T-helper 17 cell (primary cell): ENCODE measurements at regions not wholly inside any gene's neighbourhood (a gene's known extent, or its start where the extent isn't known, plus 50 kb on each side); places are given as distances from the start of the nearest gene placed in this dataset.
"Not testable (repeated sequence)": the region's sequence is repeated elsewhere in the genome, so short reads cannot be mapped to it uniquely, and the experiment has no call there.

Experiments
- ATAC-seq: fragments of 150-1000 bp; cut with Tn5 transposase; 2 replicates; pipeline ENCODE4 v1.10.0; 2021; ENCODE audit warnings: mild to moderate bottlenecking, moderate library complexity
- DNase-seq, 3 donors: peaks; one replicate each; pipeline versions ENCODE4 v3.0.0 to v3.0.0-alpha.2; 2020 to 2021
- H3K9me3 ChIP-seq: one replicate; pipeline ENCODE4 v1.7.0; 2013; ENCODE audit warnings: low read length, mild to moderate bottlenecking; ENCODE audit not compliant: control insufficient read depth, poor library complexity, severe bottlenecking
- H3K27ac Mint-ChIP-seq: one replicate; pipeline ENCODE4 v1.8.0; 2022; ENCODE audit warnings: mild to moderate bottlenecking, moderate library complexity, mixed read lengths
- H3K27me3 Mint-ChIP-seq: one replicate; pipeline ENCODE4 v1.8.0; 2022; ENCODE audit warnings: mixed read lengths
- H3K36me3 Mint-ChIP-seq: one replicate; pipeline ENCODE4 v1.8.0; 2022; ENCODE audit warnings: low read depth, mixed read lengths
- H3K4me1 Mint-ChIP-seq: one replicate; pipeline ENCODE4 v1.8.0; 2022; ENCODE audit warnings: mild to moderate bottlenecking, mixed read lengths
- H3K4me3 Mint-ChIP-seq: one replicate; pipeline ENCODE4 v1.8.0; 2022; ENCODE audit warnings: mild to moderate bottlenecking, moderate library complexity, mixed read lengths

- no peaks in the 10 kb centered on the region for H3K27me3 Mint-ChIP-seq
- no peaks in the 10 kb centered on the region for H3K4me1 Mint-ChIP-seq
These were observed 565.3 kb upstream of the NR2F2 start for GRCh38 chr15:95765161-95765560.

GRCh38 chr15:95770196-95770595, 560.3 kb upstream of the NR2F2 start:
- Mint-ChIP-seq H3K36me3 (no peaks in the 10 kb centered on the region), H3K4me1 (no peaks in the 10 kb centered on the region), H3K27me3 (no peaks in the 10 kb centered on the region), H3K27ac (no peak overlapping the region), H3K4me3 (no peak overlapping the region)
- DNase-seq (no peak), ATAC-seq (no peak)
- no peaks in the 10 kb centered on the region for H3K9me3 ChIP-seq

More at GRCh38 chr15:95765161-95765560, 565.3 kb upstream of the NR2F2 start:
- Mint-ChIP-seq H3K27ac (no peak overlapping the region), H3K4me3 (no peak overlapping the region), H3K36me3 (no peaks in the 10 kb centered on the region)
- no peak for DNase-seq
- H3K9me3 ChIP-seq = no peaks in the 10 kb centered on the region
- no peak for ATAC-seq

- H3K4me1 Mint-ChIP-seq = no peaks in the 10 kb centered on the region
- no peak overlapping the region for H3K27ac Mint-ChIP-seq
These were observed 557.5 kb upstream of the NR2F2 start for GRCh38 chr15:95772982-95773381.

GRCh38 chr15:95784508-95784907, 546.0 kb upstream of the NR2F2 start:
- Mint-ChIP-seq H3K4me3 (no peak overlapping the region), H3K27ac (no peak overlapping the region), H3K27me3 (no peaks in the 10 kb centered on the region), H3K36me3 (no peaks in the 10 kb centered on the region), H3K4me1 (no peaks in the 10 kb centered on the region)
- ATAC-seq = no peak
- DNase-seq = no peak
- H3K9me3 ChIP-seq = no peaks in the 10 kb centered on the region

More at GRCh38 chr15:95772982-95773381, 557.5 kb upstream of the NR2F2 start:
- Mint-ChIP-seq H3K36me3 (no peaks in the 10 kb centered on the region), H3K4me3 (no peak overlapping the region), H3K27me3 (no peaks in the 10 kb centered on the region)
- ATAC-seq (no peak), DNase-seq (no peak)
- no peaks in the 10 kb centered on the region for H3K9me3 ChIP-seq

- not testable (repeated sequence) for H3K9me3 ChIP-seq, ATAC-seq
These were observed 545.2 kb upstream of the NR2F2 start for GRCh38 chr15:95785276-95785675.

GRCh38 chr15:95793231-95793630, 537.3 kb upstream of the NR2F2 start:
- ATAC-seq (no peak), DNase-seq (no peak)
- Mint-ChIP-seq H3K36me3 (no peaks in the 10 kb centered on the region), H3K4me1 (no peaks in the 10 kb centered on the region), H3K27me3 (no peaks in the 10 kb centered on the region), H3K27ac (no peak overlapping the region), H3K4me3 (no peak overlapping the region)
- H3K9me3 ChIP-seq = no peaks in the 10 kb centered on the region

More at GRCh38 chr15:95785276-95785675, 545.2 kb upstream of the NR2F2 start:
- H3K27me3 Mint-ChIP-seq, H3K36me3 Mint-ChIP-seq, H3K4me1 Mint-ChIP-seq, H3K4me3 Mint-ChIP-seq, DNase-seq, H3K27ac Mint-ChIP-seq: not testable (repeated sequence)

GRCh38 chr15:95795386-95795785, 535.1 kb upstream of the NR2F2 start:
- no peaks in the 10 kb centered on the region for H3K4me1 Mint-ChIP-seq
- DNase-seq (no peak), ATAC-seq (no peak)
- H3K27ac Mint-ChIP-seq = no peak overlapping the region
- H3K9me3 ChIP-seq = no peaks in the 10 kb centered on the region
- no peaks in the 10 kb centered on the region for H3K27me3 Mint-ChIP-seq
- no peaks in the 10 kb centered on the region for H3K36me3 Mint-ChIP-seq
- no peak overlapping the region for H3K4me3 Mint-ChIP-seq

GRCh38 chr15:95799286-95800200, 531.0 kb upstream of the NR2F2 start:
- no peaks in the 10 kb centered on the region for H3K36me3 Mint-ChIP-seq
- no peaks in the 10 kb centered on the region for H3K9me3 ChIP-seq
- no peak for ATAC-seq
- H3K4me3 Mint-ChIP-seq = no peak overlapping the region
- peaks cover 2% of the 10 kb centered on the region for H3K4me1 Mint-ChIP-seq
- DNase-seq = no peak
- H3K27me3 Mint-ChIP-seq = no peaks in the 10 kb centered on the region
- H3K27ac Mint-ChIP-seq = no peak overlapping the region

GRCh38 chr15:95804484-95804883, 526.0 kb upstream of the NR2F2 start:
- Mint-ChIP-seq H3K27ac (no peak overlapping the region), H3K27me3 (no peaks in the 10 kb centered on the region), H3K36me3 (no peaks in the 10 kb centered on the region), H3K4me3 (no peak overlapping the region), H3K4me1 (peaks cover 2% of the 10 kb centered on the region)
- ATAC-seq (no peak), DNase-seq (no peak)
- no peaks in the 10 kb centered on the region for H3K9me3 ChIP-seq

GRCh38 chr15:95812491-95812890, 518.0 kb upstream of the NR2F2 start:
- H3K4me1 Mint-ChIP-seq = no peaks in the 10 kb centered on the region
- no peak overlapping the region for H3K27ac Mint-ChIP-seq
- H3K36me3 Mint-ChIP-seq = no peaks in the 10 kb centered on the region

GRCh38 chr15:95814908-95815307, 515.6 kb upstream of the NR2F2 start:
- Mint-ChIP-seq H3K27me3 (no peaks in the 10 kb centered on the region), H3K27ac (no peak overlapping the region), H3K4me1 (no peaks in the 10 kb centered on the region), H3K4me3 (no peak overlapping the region), H3K36me3 (no peaks in the 10 kb centered on the region)
- ATAC-seq (no peak), DNase-seq (no peak)
- H3K9me3 ChIP-seq = no peaks in the 10 kb centered on the region

More at GRCh38 chr15:95812491-95812890, 518.0 kb upstream of the NR2F2 start:
- no peak for ATAC-seq
- DNase-seq = no peak
- Mint-ChIP-seq H3K4me3 (no peak overlapping the region), H3K27me3 (no peaks in the 10 kb centered on the region)
- H3K9me3 ChIP-seq = no peaks in the 10 kb centered on the region

GRCh38 chr15:95816591-95816990, 513.9 kb upstream of the NR2F2 start:
- DNase-seq (no peak), ATAC-seq (no peak)
- H3K4me1 Mint-ChIP-seq = no peaks in the 10 kb centered on the region
- H3K27ac Mint-ChIP-seq = no peak overlapping the region
- no peaks in the 10 kb centered on the region for H3K9me3 ChIP-seq
- H3K36me3 Mint-ChIP-seq = no peaks in the 10 kb centered on the region
- H3K27me3 Mint-ChIP-seq = no peaks in the 10 kb centered on the region
- no peak overlapping the region for H3K4me3 Mint-ChIP-seq

GRCh38 chr15:95822961-95823360, 507.5 kb upstream of the NR2F2 start:
- DNase-seq = no peak
- no peaks in the 10 kb centered on the region for H3K36me3 Mint-ChIP-seq
- no peak for ATAC-seq
- no peak overlapping the region for H3K27ac Mint-ChIP-seq
- H3K9me3 ChIP-seq = no peaks in the 10 kb centered on the region
- no peak overlapping the region for H3K4me3 Mint-ChIP-seq
- no peaks in the 10 kb centered on the region for H3K4me1 Mint-ChIP-seq
- H3K27me3 Mint-ChIP-seq = no peaks in the 10 kb centered on the region

GRCh38 chr15:95825208-95825607, 505.3 kb upstream of the NR2F2 start:
- H3K9me3 ChIP-seq = no peaks in the 10 kb centered on the region
- Mint-ChIP-seq H3K27ac (no peak overlapping the region), H3K4me3 (no peak overlapping the region), H3K27me3 (no peaks in the 10 kb centered on the region), H3K4me1 (no peaks in the 10 kb centered on the region), H3K36me3 (no peaks in the 10 kb centered on the region)
- DNase-seq (no peak), ATAC-seq (no peak)
